Neural progenitor cell (in vitro differentiated cells): ENCODE measurements at regions not wholly inside any gene's neighbourhood (a gene's known extent, or its start where the extent isn't known, plus 50 kb on each side); places are given as distances from the start of the nearest gene placed in this dataset.

Experiments used
- EZH2phosphoT487 ChIP-seq: fragments of 200-600 bp; sonication (generic); IDR thresholded peaks from 2 replicates; pipeline ENCODE4 v1.6.1; 2017; ENCODE audit warnings: antibody characterized with exemption
- TF ChIP-seq, protein P1 (sequence below): fragments of 200-600 bp; sonication (generic); IDR thresholded peaks from 2 replicates; pipeline ENCODE4 v1.5.1; 2017; ENCODE audit warnings: antibody characterized with exemption, mild to moderate bottlenecking

DNA sequence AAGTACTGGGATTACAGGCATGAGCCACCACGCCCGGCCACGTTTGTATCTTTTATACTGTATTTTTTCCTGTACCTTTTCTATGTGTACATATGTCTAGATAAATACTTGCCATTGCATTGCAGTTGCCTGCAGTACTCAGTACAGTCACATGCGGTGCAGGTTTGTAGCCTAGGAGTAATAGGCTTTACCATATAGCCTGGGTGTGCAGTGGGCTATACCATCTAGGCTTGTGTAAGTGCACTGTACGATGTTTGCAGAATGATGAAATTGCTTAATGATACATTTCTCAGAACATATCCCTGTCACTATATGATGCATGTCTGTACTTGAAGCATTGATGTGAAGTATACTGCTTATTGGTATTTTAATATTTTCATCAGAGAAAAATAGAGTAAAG, 115.4 kb upstream of the PUDP start:
- TF ChIP-seq, protein P1, sequence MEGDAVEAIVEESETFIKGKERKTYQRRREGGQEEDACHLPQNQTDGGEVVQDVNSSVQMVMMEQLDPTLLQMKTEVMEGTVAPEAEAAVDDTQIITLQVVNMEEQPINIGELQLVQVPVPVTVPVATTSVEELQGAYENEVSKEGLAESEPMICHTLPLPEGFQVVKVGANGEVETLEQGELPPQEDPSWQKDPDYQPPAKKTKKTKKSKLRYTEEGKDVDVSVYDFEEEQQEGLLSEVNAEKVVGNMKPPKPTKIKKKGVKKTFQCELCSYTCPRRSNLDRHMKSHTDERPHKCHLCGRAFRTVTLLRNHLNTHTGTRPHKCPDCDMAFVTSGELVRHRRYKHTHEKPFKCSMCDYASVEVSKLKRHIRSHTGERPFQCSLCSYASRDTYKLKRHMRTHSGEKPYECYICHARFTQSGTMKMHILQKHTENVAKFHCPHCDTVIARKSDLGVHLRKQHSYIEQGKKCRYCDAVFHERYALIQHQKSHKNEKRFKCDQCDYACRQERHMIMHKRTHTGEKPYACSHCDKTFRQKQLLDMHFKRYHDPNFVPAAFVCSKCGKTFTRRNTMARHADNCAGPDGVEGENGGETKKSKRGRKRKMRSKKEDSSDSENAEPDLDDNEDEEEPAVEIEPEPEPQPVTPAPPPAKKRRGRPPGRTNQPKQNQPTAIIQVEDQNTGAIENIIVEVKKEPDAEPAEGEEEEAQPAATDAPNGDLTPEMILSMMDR: no peak
- TF ChIP-seq EZH2phosphoT487: no peak
